Endothelial cell of umbilical vein (primary cell): ENCODE measurements at regions not wholly inside any gene's neighbourhood (a gene's known extent, or its start where the extent isn't known, plus 50 kb on each side); places are given as distances from the start of the nearest gene placed in this dataset.

Experiments used
- BruUV-seq: library from RNA; stranded (reverse); fragments of 400-500 nt; replicated peaks from 2 replicates; lab custom pipeline; 2021; lab: Mats Ljungman, UMichigan
- CTCF ChIA-PET: fragments of 300-600, 350-600 bp; sonication (Branson Sonifier 250); formaldehyde crosslinking; loops from one replicate; lab custom pipeline; 2021; ENCODE audit warnings: antibody characterized with exemption, inconsistent platforms; lab: Charles Lee
- POLR2A ChIA-PET: fragments of 300-600, 350-600 bp; sonication (Branson Sonifier 250); formaldehyde crosslinking; loops from one replicate; lab custom pipeline; 2021; ENCODE audit warnings: antibody characterized with exemption, inconsistent platforms; lab: Charles Lee
- DNase-seq: peaks from one replicate; pipeline ENCODE4 v3.0.0-alpha.2; 2011; ENCODE audit warnings: low read depth, low spot score
- FAIRE-seq: peaks from 2 replicates; lab custom pipeline; 2011; peaks lifted over from hg19 to GRCh38; lab: Jason Lieb, UNC
- H2AFZ ChIP-seq: 2 replicates; pipeline ENCODE4 v1.6.0; 2012; ENCODE audit warnings: low read depth, low read length, control low read depth, inconsistent platforms
- H3K27ac ChIP-seq: 2 replicates; pipeline ENCODE4 v1.5.1; 2011; ENCODE audit warnings: low read depth, mild to moderate bottlenecking, control low read depth, low read length, moderate library complexity; ENCODE audit not compliant: insufficient read depth
- H3K27me3 ChIP-seq, 2 experiments: 2 replicates each; pipeline versions ENCODE4 v1.6.0 to v1.6.1; 2011; ENCODE audit warnings: low read length in 2 of 2, mixed read lengths in 1 of 2; ENCODE audit not compliant: control insufficient read depth in 2 of 2, insufficient read depth in 2 of 2
- H3K36me3 ChIP-seq, 2 experiments: 2 replicates in 1 of 2; 3 replicates in 1 of 2; pipeline ENCODE4 v1.5.1; 2011; ENCODE audit warnings: low read length in 2 of 2, mild to moderate bottlenecking in 1 of 2, moderate library complexity in 1 of 2; ENCODE audit not compliant: control insufficient read depth in 2 of 2, insufficient read depth in 2 of 2; ENCODE audit errors: extremely low read depth in 1 of 2
- H3K4me1 ChIP-seq: 3 replicates; pipeline ENCODE4 v1.5.1; 2011; ENCODE audit warnings: mild to moderate bottlenecking, low read length; ENCODE audit not compliant: control insufficient read depth, insufficient read depth; ENCODE audit errors: extremely low read depth
- H3K4me2 ChIP-seq: 2 replicates; pipeline ENCODE4 v1.6.1; 2011; ENCODE audit warnings: low read length, control low read depth, mixed read lengths; ENCODE audit not compliant: insufficient read depth
- H3K4me3 ChIP-seq, 3 experiments: fragments of 200-600 bp in 1 of 3; sonication (generic), shearing (Covaris generic) in 1 of 3; replicated peaks in 1 of 3; 2 replicates each; pipeline ENCODE4 v1.5.1; 2011 to 2016; ENCODE audit warnings: control low read depth in 3 of 3, low read length in 3 of 3, mild to moderate bottlenecking in 2 of 3, inconsistent platforms in 1 of 3, low read depth in 1 of 3, moderate library complexity in 1 of 3; ENCODE audit not compliant: insufficient read depth in 1 of 3
- H3K79me2 ChIP-seq: 2 replicates; pipeline ENCODE4 v1.6.0; 2012; ENCODE audit warnings: low read length, inconsistent platforms; ENCODE audit not compliant: control insufficient read depth, insufficient read depth
- H3K9ac ChIP-seq: replicated peaks from 2 replicates; pipeline ENCODE3; 2011; ENCODE audit warnings: low read length, control low read depth; ENCODE audit not compliant: insufficient read depth; ENCODE audit errors: extremely low read depth
- H3K9me1 ChIP-seq: replicated peaks from 3 replicates; pipeline ENCODE4 v1.6.0; 2011; ENCODE audit warnings: mild to moderate bottlenecking, low read length; ENCODE audit not compliant: control insufficient read depth, insufficient read depth; ENCODE audit errors: extremely low read depth
- H3K9me3 ChIP-seq: replicated peaks from 2 replicates; pipeline ENCODE4 v1.5.1; 2012; ENCODE audit warnings: low read length, inconsistent platforms; ENCODE audit not compliant: control insufficient read depth, insufficient read depth
- H4K20me1 ChIP-seq: replicated peaks from 2 replicates; pipeline ENCODE3; 2011; ENCODE audit warnings: mild to moderate bottlenecking, low read length; ENCODE audit not compliant: control insufficient read depth, insufficient read depth; ENCODE audit errors: extremely low read depth
- CTCF ChIP-seq, 2 donors: IDR thresholded peaks; 1 replicate in 1 of 2; 2 replicates in 1 of 2; pipeline ENCODE4 v1.5.1; 2011; ENCODE audit warnings: low read length in 2 of 2, mild to moderate bottlenecking in 2 of 2, moderate library complexity in 2 of 2, control low read depth in 1 of 2, inconsistent platforms in 1 of 2, low read depth in 1 of 2; ENCODE audit not compliant: insufficient read depth in 1 of 2; ENCODE audit errors: extremely low read depth in 1 of 2
- EZH2 ChIP-seq: IDR thresholded peaks from 2 replicates; pipeline ENCODE4 v1.6.1; 2012; ENCODE audit warnings: borderline replicate concordance, low read depth, mild to moderate bottlenecking, moderate library complexity, low read length, inconsistent platforms; ENCODE audit not compliant: severe bottlenecking
- FOS ChIP-seq: IDR thresholded peaks from 2 replicates; pipeline ENCODE4 v1.6.1; 2011; ENCODE audit warnings: mild to moderate bottlenecking, low read length, moderate library complexity, borderline replicate concordance; ENCODE audit not compliant: insufficient read depth
- GATA2 ChIP-seq: IDR thresholded peaks from 2 replicates; pipeline ENCODE4 v1.7.0; 2011; ENCODE audit warnings: low read depth, mild to moderate bottlenecking, moderate library complexity, mixed read lengths, low read length; ENCODE audit not compliant: insufficient read length, insufficient read depth
- JUN ChIP-seq: IDR thresholded peaks from 2 replicates; pipeline ENCODE4 v1.6.1; 2011; ENCODE audit warnings: borderline replicate concordance, low read depth; ENCODE audit not compliant: insufficient read length, insufficient read depth
- MAX ChIP-seq: IDR thresholded peaks from 2 replicates; pipeline ENCODE4 v1.6.1; 2011; ENCODE audit not compliant: insufficient read depth, insufficient read length
- MYC ChIP-seq: IDR thresholded peaks from one replicate; pipeline ENCODE4 v1.6.1; 2011; ENCODE audit warnings: mild to moderate bottlenecking, low read depth, low read length
- POLR2A ChIP-seq: IDR thresholded peaks from 2 replicates; pipeline ENCODE4 v1.6.1; 2012; ENCODE audit warnings: low read depth, mild to moderate bottlenecking, control low read depth, low read length
- POLR2AphosphoS5 ChIP-seq: IDR thresholded peaks from 2 replicates; pipeline ENCODE4 v1.6.1; 2012; ENCODE audit warnings: low read depth, mild to moderate bottlenecking, control low read depth, low read length, moderate library complexity; ENCODE audit not compliant: insufficient read depth
- dilution Hi-C: fragments of 300-500 bp; cut with MboI; formaldehyde crosslinking; loops from one replicate; pipeline ENCODE4 v1.15.0; 2019; ENCODE audit warnings: low sequenced_read_pairs; ENCODE audit not compliant: extremely low pct_ligation_motif_present
- intact Hi-C: fragments of 100-400 bp; cut with micrococcal nuclease; formaldehyde crosslinking; loops from one replicate; pipeline ENCODE4 v1.10.0; 2022

GRCh38 chr19:31204115-31204514, 145.1 kb downstream of the TSHZ3 start:
- no peaks in the 10 kb centered on the region for H3K27me3 ChIP-seq
- H2AFZ ChIP-seq, result no peak overlapping the region
- no peaks in the 10 kb centered on the region for H4K20me1 ChIP-seq
- H3K79me2 ChIP-seq, result no peaks in the 10 kb centered on the region
- TF ChIP-seq POLR2A, result no peak
- TF ChIP-seq MYC, result no peak
- TF ChIP-seq MAX, result no peak
- TF ChIP-seq CTCF (IDR thresholded peaks at IDR 0.05; ENCODE audit: extremely low read depth in 1 of 2, insufficient read depth in 1 of 2, low read depth in 1 of 2, low read length in 2 of 2), result no peak
- TF ChIP-seq JUN, result no peak
- TF ChIP-seq FOS, result no peak
- no peak for TF ChIP-seq POLR2AphosphoS5
- TF ChIP-seq EZH2, result no peak
- no peak for TF ChIP-seq GATA2
- H3K27ac ChIP-seq, result no peak overlapping the region
- H3K36me3 ChIP-seq, result no peaks in the 10 kb centered on the region
- POLR2A ChIA-PET, result no interaction called here
- intact Hi-C loops (no loop called here), dilution Hi-C loops (no loop called here)
- BruUV-seq, result no TSS peak
- no peak for DNase-seq
- no peak overlapping the region for H3K4me2 ChIP-seq
- H3K9me3 ChIP-seq, result peaks cover 2% of the 10 kb centered on the region
- H3K9ac ChIP-seq, result no peak overlapping the region
- CTCF ChIA-PET, result no interaction called here
- no peak overlapping the region for H3K4me3 ChIP-seq
- H3K4me1 ChIP-seq, result no peaks in the 10 kb centered on the region
- no peaks in the 10 kb centered on the region for H3K9me1 ChIP-seq
- no peak for FAIRE-seq
